SU-DHL-6 (cell line): ENCODE measurements at regions not wholly inside any gene's neighbourhood (a gene's known extent, or its start where the extent isn't known, plus 50 kb on each side); places are given as distances from the start of the nearest gene placed in this dataset.

Experiments
- H2AFZ ChIP-seq: fragments of 200-600 bp; sonication (generic); 2 replicates; pipeline ENCODE4 v1.6.1; 2014; ENCODE audit warnings: low read depth, mild to moderate bottlenecking, moderate library complexity, mixed read lengths, antibody characterized with exemption, low read length; ENCODE audit not compliant: severe bottlenecking
- H3F3A ChIP-seq: fragments of 200-600 bp; shearing (Covaris generic); 2 replicates; pipeline ENCODE4 v1.6.0; 2016; ENCODE audit warnings: antibody characterized with exemption, mild to moderate bottlenecking; ENCODE audit not compliant: insufficient read depth
- H3K27ac ChIP-seq: fragments of 200-600 bp; sonication (generic); 2 replicates; pipeline ENCODE4 v1.5.1; 2016; ENCODE audit warnings: low read depth, mild to moderate bottlenecking, low read length, moderate library complexity, mixed read lengths
- H3K27me3 ChIP-seq: fragments of 200-600 bp; sonication (generic), shearing (Covaris generic); 2 replicates; pipeline ENCODE4 v1.6.0; 2014; ENCODE audit warnings: mild to moderate bottlenecking, low read length
- H3K36me3 ChIP-seq: fragments of 200-600 bp; sonication (generic); 2 replicates; pipeline ENCODE4 v1.6.1; 2014; ENCODE audit warnings: mild to moderate bottlenecking, low read length, mixed read lengths
- H3K4me2 ChIP-seq: fragments of 300-600, 200-600 bp; shearing (Covaris generic), sonication (generic); 2 replicates; pipeline ENCODE4 v1.6.0; 2014; ENCODE audit warnings: low read length, low read depth, mild to moderate bottlenecking; ENCODE audit not compliant: poor library complexity, severe bottlenecking
- H3K4me3 ChIP-seq: fragments of 200-600 bp; sonication (generic); 2 replicates; pipeline ENCODE4 v1.5.1; 2014; ENCODE audit warnings: antibody characterized with exemption, low read length, mild to moderate bottlenecking, mixed read lengths; ENCODE audit not compliant: insufficient read depth, poor library complexity, severe bottlenecking
- H3K79me2 ChIP-seq: fragments of 200-600 bp; sonication (generic); 2 replicates; pipeline ENCODE4 v1.6.1; 2014; ENCODE audit warnings: mild to moderate bottlenecking, low read length, moderate library complexity; ENCODE audit not compliant: insufficient read depth
- H3K9ac ChIP-seq: fragments of 200-600 bp; sonication (generic); 2 replicates; pipeline ENCODE4 v1.7.0; 2014; ENCODE audit warnings: mild to moderate bottlenecking, low read length
- H3K9me2 ChIP-seq: fragments of 200-600 bp; sonication (generic); replicated peaks from 2 replicates; pipeline ENCODE4 v1.6.1; 2014; ENCODE audit warnings: low read length; ENCODE audit not compliant: insufficient read depth
- H3K9me3 ChIP-seq: fragments of 200-600 bp; sonication (generic); 2 replicates; pipeline ENCODE4 v1.6.1; 2014; ENCODE audit warnings: low read length, mixed read lengths; ENCODE audit not compliant: insufficient read depth
- H4K20me1 ChIP-seq: fragments of 200-600 bp; sonication (generic); 2 replicates; pipeline ENCODE4 v1.6.1; 2014; ENCODE audit warnings: low read depth, mild to moderate bottlenecking, antibody characterized with exemption, low read length, moderate library complexity, mixed read lengths
- EZH2phosphoT487 ChIP-seq: fragments of 200-600 bp; sonication (generic), shearing (Covaris generic); conservative IDR thresholded peaks from 2 replicates; pipeline ENCODE4 v1.6.1; 2018; ENCODE audit warnings: mild to moderate bottlenecking, antibody characterized with exemption, low read length, moderate library complexity, mixed read lengths
- TF ChIP-seq, protein P1 (sequence below): fragments of 200-600 bp; sonication (generic); IDR thresholded peaks from one replicate; pipeline ENCODE4 v1.5.1; 2017; ENCODE audit warnings: antibody characterized with exemption, mild to moderate bottlenecking, low read length, moderate library complexity; ENCODE audit not compliant: insufficient read depth, poor library complexity, severe bottlenecking

DNA sequence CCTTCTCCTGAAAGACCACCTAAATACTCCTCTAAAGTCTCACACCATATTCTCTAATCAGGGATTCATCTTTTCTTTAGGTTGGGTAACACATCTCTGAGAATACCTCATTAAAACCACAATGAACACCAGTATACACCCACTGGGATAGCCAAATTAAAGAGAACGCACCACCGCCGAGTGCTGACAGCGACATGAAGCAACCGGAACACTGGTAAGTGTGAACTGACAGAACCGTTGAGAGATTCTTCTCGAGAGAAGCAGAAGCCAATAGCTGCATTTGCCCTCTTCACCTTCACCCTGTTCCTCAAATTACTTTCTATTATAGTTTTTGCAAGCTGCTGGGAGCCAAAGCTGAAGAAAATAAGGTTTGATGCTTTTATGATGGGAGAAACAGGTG is 318.5 kb downstream of the FBXO15 start:
- H3K9ac ChIP-seq, result no peak overlapping the region
- no peaks in the 10 kb centered on the region for H3F3A ChIP-seq
- H3K9me2 ChIP-seq, result no peaks in the 10 kb centered on the region
- H3K27me3 ChIP-seq, result no peaks in the 10 kb centered on the region
- TF ChIP-seq EZH2phosphoT487, result no peak
- TF ChIP-seq, protein P1, sequence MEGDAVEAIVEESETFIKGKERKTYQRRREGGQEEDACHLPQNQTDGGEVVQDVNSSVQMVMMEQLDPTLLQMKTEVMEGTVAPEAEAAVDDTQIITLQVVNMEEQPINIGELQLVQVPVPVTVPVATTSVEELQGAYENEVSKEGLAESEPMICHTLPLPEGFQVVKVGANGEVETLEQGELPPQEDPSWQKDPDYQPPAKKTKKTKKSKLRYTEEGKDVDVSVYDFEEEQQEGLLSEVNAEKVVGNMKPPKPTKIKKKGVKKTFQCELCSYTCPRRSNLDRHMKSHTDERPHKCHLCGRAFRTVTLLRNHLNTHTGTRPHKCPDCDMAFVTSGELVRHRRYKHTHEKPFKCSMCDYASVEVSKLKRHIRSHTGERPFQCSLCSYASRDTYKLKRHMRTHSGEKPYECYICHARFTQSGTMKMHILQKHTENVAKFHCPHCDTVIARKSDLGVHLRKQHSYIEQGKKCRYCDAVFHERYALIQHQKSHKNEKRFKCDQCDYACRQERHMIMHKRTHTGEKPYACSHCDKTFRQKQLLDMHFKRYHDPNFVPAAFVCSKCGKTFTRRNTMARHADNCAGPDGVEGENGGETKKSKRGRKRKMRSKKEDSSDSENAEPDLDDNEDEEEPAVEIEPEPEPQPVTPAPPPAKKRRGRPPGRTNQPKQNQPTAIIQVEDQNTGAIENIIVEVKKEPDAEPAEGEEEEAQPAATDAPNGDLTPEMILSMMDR, result no peak
- no peaks in the 10 kb centered on the region for H3K79me2 ChIP-seq
- H2AFZ ChIP-seq, result no peak overlapping the region
- no peak overlapping the region for H3K4me2 ChIP-seq
- no peak overlapping the region for H3K27ac ChIP-seq
- H4K20me1 ChIP-seq, result no peaks in the 10 kb centered on the region
- H3K9me3 ChIP-seq, result no peaks in the 10 kb centered on the region
- no peaks in the 10 kb centered on the region for H3K36me3 ChIP-seq
- H3K4me3 ChIP-seq, result no peak overlapping the region

DNA sequence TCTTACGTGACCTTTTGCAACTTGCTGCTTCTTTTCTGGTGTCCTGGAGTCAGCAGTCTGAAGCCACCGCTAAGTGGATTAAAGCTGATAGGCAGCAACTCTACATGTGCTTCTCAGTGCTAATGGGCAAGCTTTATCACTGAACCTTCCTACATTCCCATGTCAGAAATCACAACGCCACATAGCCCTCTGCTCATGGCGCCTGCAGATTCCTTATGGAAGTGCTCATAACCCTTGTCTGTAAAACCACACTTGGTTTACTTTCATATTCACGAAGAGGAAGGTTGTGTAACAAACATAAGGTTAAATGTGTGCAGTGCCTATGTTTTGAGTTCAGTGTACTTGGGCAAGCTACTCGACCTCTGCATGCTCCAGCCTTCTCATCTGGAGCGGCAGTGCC is 319.8 kb downstream of the FBXO15 start:
- Histone ChIP-seq H3K79me2 (no peaks in the 10 kb centered on the region), H3K27ac (no peak overlapping the region), H3K9ac (no peak overlapping the region), H3K9me2 (no peaks in the 10 kb centered on the region), H3K27me3 (no peaks in the 10 kb centered on the region), H3K9me3 (no peaks in the 10 kb centered on the region), H3K4me3 (no peak overlapping the region), H2AFZ (no peak overlapping the region), H3K4me2 (no peak overlapping the region), H3F3A (no peaks in the 10 kb centered on the region), H3K36me3 (no peaks in the 10 kb centered on the region), H4K20me1 (no peaks in the 10 kb centered on the region)
- no peak for TF ChIP-seq EZH2phosphoT487
- TF ChIP-seq, protein P1, result no peak

DNA sequence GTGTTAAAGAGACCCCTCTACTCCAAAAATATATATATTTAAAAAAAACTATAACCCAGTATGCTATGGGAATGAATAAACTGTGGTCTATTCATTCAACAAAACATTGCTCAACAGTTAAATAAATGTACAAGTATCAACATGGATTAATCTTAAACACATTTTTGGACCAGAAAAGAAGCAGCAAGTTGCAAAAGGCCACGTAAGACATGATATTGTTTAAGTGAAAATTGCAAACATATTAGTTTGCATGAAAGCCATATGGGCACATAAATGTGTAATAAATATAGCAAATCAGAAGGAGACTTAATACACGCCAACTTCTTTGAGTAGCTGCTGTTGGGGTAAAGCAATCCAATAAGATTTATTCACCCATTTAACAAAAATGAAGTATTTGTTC is 321.5 kb downstream of the FBXO15 start:
- H3K4me3 ChIP-seq, result no peak overlapping the region
- H3K9me3 ChIP-seq, result no peaks in the 10 kb centered on the region
- no peak for TF ChIP-seq EZH2phosphoT487
- TF ChIP-seq, protein P1, result no peak
- no peaks in the 10 kb centered on the region for H3K79me2 ChIP-seq
- H3K4me2 ChIP-seq, result no peak overlapping the region
- no peaks in the 10 kb centered on the region for H3F3A ChIP-seq
- H3K9ac ChIP-seq, result no peak overlapping the region
- no peaks in the 10 kb centered on the region for H3K36me3 ChIP-seq
- H2AFZ ChIP-seq, result no peak overlapping the region
- no peaks in the 10 kb centered on the region for H4K20me1 ChIP-seq
- no peak overlapping the region for H3K27ac ChIP-seq
- H3K27me3 ChIP-seq, result no peaks in the 10 kb centered on the region
- no peaks in the 10 kb centered on the region for H3K9me2 ChIP-seq
